Choroid plexus epithelial cell (primary cell): ENCODE measurements at regions not wholly inside any gene's neighbourhood (a gene's known extent, or its start where the extent isn't known, plus 50 kb on each side); places are given as distances from the start of the nearest gene placed in this dataset.
A peak's percentile ranks its signal among the peaks of the same experiment; 100 is the strongest.

Source experiments
- DNase-seq: peaks from one replicate; pipeline ENCODE4 v3.0.0-alpha.2; 2010; ENCODE audit warnings: low read depth
- H3K4me3 ChIP-seq: 2 replicates; pipeline ENCODE4 v1.5.1; 2011; ENCODE audit warnings: low read depth, mild to moderate bottlenecking, control low read depth, low read length, moderate library complexity
- TF ChIP-seq, protein P1 (sequence below): conservative IDR thresholded peaks from 2 replicates; pipeline ENCODE4 v1.5.1; 2011; ENCODE audit warnings: low read depth, mild to moderate bottlenecking, control low read depth, inconsistent platforms, low read length, moderate library complexity

- TF ChIP-seq, protein P1, sequence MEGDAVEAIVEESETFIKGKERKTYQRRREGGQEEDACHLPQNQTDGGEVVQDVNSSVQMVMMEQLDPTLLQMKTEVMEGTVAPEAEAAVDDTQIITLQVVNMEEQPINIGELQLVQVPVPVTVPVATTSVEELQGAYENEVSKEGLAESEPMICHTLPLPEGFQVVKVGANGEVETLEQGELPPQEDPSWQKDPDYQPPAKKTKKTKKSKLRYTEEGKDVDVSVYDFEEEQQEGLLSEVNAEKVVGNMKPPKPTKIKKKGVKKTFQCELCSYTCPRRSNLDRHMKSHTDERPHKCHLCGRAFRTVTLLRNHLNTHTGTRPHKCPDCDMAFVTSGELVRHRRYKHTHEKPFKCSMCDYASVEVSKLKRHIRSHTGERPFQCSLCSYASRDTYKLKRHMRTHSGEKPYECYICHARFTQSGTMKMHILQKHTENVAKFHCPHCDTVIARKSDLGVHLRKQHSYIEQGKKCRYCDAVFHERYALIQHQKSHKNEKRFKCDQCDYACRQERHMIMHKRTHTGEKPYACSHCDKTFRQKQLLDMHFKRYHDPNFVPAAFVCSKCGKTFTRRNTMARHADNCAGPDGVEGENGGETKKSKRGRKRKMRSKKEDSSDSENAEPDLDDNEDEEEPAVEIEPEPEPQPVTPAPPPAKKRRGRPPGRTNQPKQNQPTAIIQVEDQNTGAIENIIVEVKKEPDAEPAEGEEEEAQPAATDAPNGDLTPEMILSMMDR: no peak
- H3K4me3 ChIP-seq: no peak overlapping the region
- peak; percentile 21 for DNase-seq
Measured at GRCh38 chr11:95563173-95563572, 226.4 kb downstream of the FAM76B start.

DNA sequence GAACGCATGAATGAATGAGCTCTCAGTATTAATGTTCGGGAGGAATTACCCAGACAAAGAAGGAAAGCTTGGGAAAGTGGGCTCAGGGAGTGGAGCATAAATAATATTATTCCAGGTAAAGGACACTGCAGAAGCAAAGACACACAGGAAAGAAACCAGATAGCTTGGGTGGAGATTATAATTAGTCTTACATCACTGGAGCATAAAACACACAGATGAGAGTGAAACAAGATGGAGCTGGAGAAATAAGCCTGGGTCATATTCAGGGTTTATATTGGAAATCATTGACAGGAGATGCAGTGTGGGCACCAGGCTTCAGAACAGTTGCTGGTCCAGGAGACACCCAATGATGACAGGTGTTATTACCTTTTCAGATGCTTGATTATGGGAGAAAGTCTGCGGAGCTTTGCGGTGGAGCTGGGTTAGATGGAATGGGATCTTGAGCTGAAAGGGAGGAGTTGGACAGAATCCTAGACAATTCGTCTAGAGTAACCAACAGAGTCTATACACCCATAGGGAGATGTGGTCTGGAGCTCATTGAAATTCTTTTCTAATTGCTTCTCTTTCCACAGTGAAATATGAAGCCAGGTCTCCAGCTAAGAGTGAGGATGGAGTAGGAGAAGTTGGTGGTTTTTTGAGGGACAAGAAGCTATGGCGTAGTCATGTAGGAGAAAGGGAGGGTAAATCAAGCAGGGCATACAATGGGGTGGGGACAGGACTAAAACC lies 227.2 kb downstream of the FAM76B start:
- no peak for DNase-seq
- TF ChIP-seq, protein P1: no peak

GRCh38 chr11:95559899-95560298 lies 229.7 kb downstream of the FAM76B start:
- H3K4me3 ChIP-seq: no peak overlapping the region

More for the DNA sequence above, 227.2 kb downstream of the FAM76B start:
- H3K4me3 ChIP-seq: no peak overlapping the region

GRCh38 chr11:95557376-95557775 lies 232.2 kb downstream of the FAM76B start:
- TF ChIP-seq, protein P1: no peak
- no peak overlapping the region for H3K4me3 ChIP-seq
- no peak for DNase-seq

More at GRCh38 chr11:95559899-95560298, 229.7 kb downstream of the FAM76B start:
- TF ChIP-seq, protein P1: no peak
- no peak for DNase-seq

DNA sequence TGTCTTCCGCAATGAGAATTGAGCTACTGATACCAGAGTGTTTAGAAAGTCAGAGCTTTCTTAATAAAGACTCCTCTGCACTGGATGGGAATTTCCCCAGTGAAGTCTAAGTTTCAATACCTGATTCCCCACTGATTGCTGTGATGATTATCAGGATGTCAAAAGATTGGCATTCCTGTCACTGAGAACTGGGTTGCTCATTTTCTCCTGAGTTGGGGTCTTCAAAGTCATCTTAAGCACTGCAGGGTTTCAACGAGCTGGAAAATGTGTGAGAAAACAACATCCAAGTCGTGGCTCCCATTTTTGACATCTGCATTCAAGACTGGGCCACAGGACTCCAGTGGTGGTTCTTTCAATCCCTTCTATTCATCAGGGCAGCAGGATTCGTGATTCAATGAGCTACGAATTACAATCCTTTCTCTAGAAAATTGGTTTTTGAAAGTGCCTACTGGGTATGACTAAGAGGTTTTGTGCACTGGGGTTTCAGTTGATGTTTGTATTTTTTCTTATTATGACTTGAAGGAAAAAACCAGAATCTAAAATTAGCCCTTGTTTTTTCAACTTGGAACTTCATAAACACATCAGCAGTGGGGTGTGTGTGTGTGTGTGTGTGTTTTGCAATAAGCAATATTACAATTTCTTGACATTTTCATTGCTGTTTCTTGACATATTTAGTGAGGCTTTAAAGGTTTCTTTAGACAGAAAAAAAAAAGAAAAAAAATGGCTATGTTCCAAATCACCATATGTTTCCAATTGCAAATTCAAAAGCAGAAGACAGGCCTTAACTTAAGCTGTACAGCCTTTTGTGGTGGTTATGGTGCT lies 233.0 kb downstream of the FAM76B start:
- no peak overlapping the region for H3K4me3 ChIP-seq
- DNase-seq: peak; percentile 37
- TF ChIP-seq, protein P1: no peak

DNA sequence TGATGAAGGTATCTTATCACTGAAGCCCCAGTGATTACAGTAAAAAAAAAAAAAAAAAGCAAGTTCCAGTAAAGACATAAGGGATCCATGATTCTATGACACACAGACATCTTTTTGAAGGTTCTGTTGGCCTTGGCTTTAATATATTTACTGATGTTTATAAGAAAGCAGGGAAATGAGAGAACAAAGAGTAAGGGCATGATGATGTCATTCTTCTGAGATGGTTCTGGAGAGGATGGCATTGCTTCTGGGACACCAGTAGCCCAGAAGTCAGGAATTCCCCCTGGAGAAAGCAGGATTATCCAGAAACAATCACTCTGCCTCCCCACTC lies 233.6 kb downstream of the FAM76B start:
- DNase-seq: no peak
- TF ChIP-seq, protein P1: no peak
- H3K4me3 ChIP-seq: no peak overlapping the region
